PC-9 (cell line): ENCODE measurements at regions not wholly inside any gene's neighbourhood (a gene's known extent, or its start where the extent isn't known, plus 50 kb on each side); places are given as distances from the start of the nearest gene placed in this dataset.

ENCODE experiments used
- BruUV-seq: library from RNA; stranded (reverse); fragments of 400-500 nt; replicated peaks from 2 replicates; lab custom pipeline; 2021; lab: Mats Ljungman, UMichigan
- CTCF ChIA-PET: fragments of 300-600 bp; sonication (Branson Sonifier 250); formaldehyde crosslinking; loops from one replicate; lab custom pipeline; 2022; ENCODE audit warnings: antibody characterized with exemption; lab: Charles Lee
- POLR2A ChIA-PET: fragments of 300-600 bp; sonication (Branson Sonifier 250); formaldehyde crosslinking; loops from one replicate; lab custom pipeline; 2022; ENCODE audit warnings: antibody characterized with exemption; ENCODE audit not compliant: unreplicated experiment; lab: Charles Lee
- DNase-seq, 2 experiments: peaks; one replicate each; pipeline versions ENCODE4 v3.0.0 to v3.0.0-alpha.2; 2015 to 2022; ENCODE audit warnings: mixed read lengths in 1 of 2
- H2AFZ ChIP-seq: fragments of 200-600 bp; sonication (generic); 2 replicates; pipeline ENCODE4 v1.8.1; 2017; ENCODE audit warnings: antibody characterized with exemption
- H3F3A ChIP-seq: fragments of 200-600 bp; sonication (generic); 2 replicates; pipeline ENCODE4 v1.8.1; 2017; ENCODE audit warnings: antibody characterized with exemption, mild to moderate bottlenecking, low read depth; ENCODE audit not compliant: insufficient read depth
- H3K27ac ChIP-seq: fragments of 200-600 bp; sonication (generic); 2 replicates; pipeline ENCODE4 v1.6.1; 2016; ENCODE audit warnings: mixed run types
- H3K27me3 ChIP-seq: fragments of 200-600 bp; sonication (generic); 2 replicates; pipeline ENCODE4 v1.6.1; 2016; ENCODE audit warnings: low read depth, mixed run types; ENCODE audit not compliant: insufficient read depth
- H3K36me3 ChIP-seq: fragments of 200-600 bp; sonication (generic); 2 replicates; pipeline ENCODE4 v1.6.1; 2016; ENCODE audit warnings: low read depth, mixed run types
- H3K4me1 ChIP-seq: fragments of 200-600 bp; sonication (generic); replicated peaks from 2 replicates; pipeline ENCODE4 v1.6.1; 2016; ENCODE audit warnings: mixed run types; ENCODE audit not compliant: insufficient read depth
- H3K4me2 ChIP-seq: fragments of 200-600 bp; sonication (generic); 2 replicates; pipeline ENCODE4 v1.6.1; 2017; ENCODE audit warnings: mixed run types
- H3K4me3 ChIP-seq: fragments of 200-600 bp; sonication (generic); 2 replicates; pipeline ENCODE4 v1.6.1; 2016; ENCODE audit warnings: mixed run types
- H3K79me2 ChIP-seq: fragments of 200-600 bp; sonication (generic); 2 replicates; pipeline ENCODE4 v1.6.1; 2017; ENCODE audit warnings: low read depth, mixed run types
- H3K9me2 ChIP-seq: fragments of 200-600 bp; sonication (generic); 2 replicates; pipeline ENCODE4 v1.8.1; 2017; ENCODE audit warnings: mild to moderate bottlenecking; ENCODE audit not compliant: insufficient read depth
- H3K9me3 ChIP-seq: fragments of 200-600 bp; sonication (generic); 2 replicates; pipeline ENCODE4 v1.8.1; 2016; ENCODE audit warnings: low read depth; ENCODE audit not compliant: insufficient read depth
- H4K20me1 ChIP-seq: fragments of 200-600 bp; sonication (generic); 2 replicates; pipeline ENCODE4 v1.8.1; 2017; ENCODE audit not compliant: insufficient read depth
- CTCF ChIP-seq: fragments of 200-600 bp; sonication (generic); conservative IDR thresholded peaks from 2 replicates; pipeline ENCODE4 v1.6.1; 2017; ENCODE audit warnings: mixed run types, antibody characterized with exemption, mild to moderate bottlenecking, moderate library complexity
- EZH2 ChIP-seq: fragments of 200-600 bp; sonication (generic); IDR thresholded peaks from 2 replicates; pipeline ENCODE4 v1.8.0; 2017; ENCODE audit warnings: antibody characterized with exemption, low read depth
- intact Hi-C: fragments of 100-400 bp; cut with micrococcal nuclease; formaldehyde crosslinking; loops from one replicate; pipeline ENCODE4 v1.10.0; 2022; ENCODE audit not compliant: unreplicated experiment

GRCh38 chr13:69495096-69495495 is 612.5 kb upstream of the ATXN8OS start:
- Histone ChIP-seq H3K27ac (no peak overlapping the region), H3K36me3 (no peaks in the 10 kb centered on the region), H4K20me1 (no peaks in the 10 kb centered on the region), H3K9me2 (no peaks in the 10 kb centered on the region), H3K4me3 (no peak overlapping the region), H3K4me2 (no peak overlapping the region), H3K27me3 (no peaks in the 10 kb centered on the region), H3K9me3 (no peaks in the 10 kb centered on the region), H3F3A (no peaks in the 10 kb centered on the region), H2AFZ (no peak overlapping the region), H3K79me2 (no peaks in the 10 kb centered on the region), H3K4me1 (no peaks in the 10 kb centered on the region)
- CTCF ChIA-PET, result no interaction called here
- intact Hi-C loops, result no loop called here
- BruUV-seq, result no TSS peak
- TF ChIP-seq CTCF, result no peak
- TF ChIP-seq EZH2, result no peak
- POLR2A ChIA-PET, result no interaction called here
- DNase-seq, result no peak

GRCh38 chr13:69487576-69487975 is 620.0 kb upstream of the ATXN8OS start:
- TF ChIP-seq CTCF, result no peak
- TF ChIP-seq EZH2, result no peak
- ChIA-PET POLR2A (no interaction called here), CTCF (no interaction called here)
- Histone ChIP-seq H3K4me3 (no peak overlapping the region), H3K79me2 (no peaks in the 10 kb centered on the region), H3K9me3 (no peaks in the 10 kb centered on the region), H3K9me2 (no peaks in the 10 kb centered on the region), H4K20me1 (no peaks in the 10 kb centered on the region), H3K4me1 (no peaks in the 10 kb centered on the region), H2AFZ (no peak overlapping the region), H3F3A (no peaks in the 10 kb centered on the region), H3K36me3 (no peaks in the 10 kb centered on the region), H3K27ac (no peak overlapping the region), H3K27me3 (no peaks in the 10 kb centered on the region), H3K4me2 (no peak overlapping the region)
- intact Hi-C loops, result no loop called here
- no peak for DNase-seq
- no TSS peak for BruUV-seq

- Histone ChIP-seq H3K79me2 (no peaks in the 10 kb centered on the region), H4K20me1 (no peaks in the 10 kb centered on the region), H3K9me3 (no peaks in the 10 kb centered on the region), H3K27me3 (no peaks in the 10 kb centered on the region), H3F3A (no peaks in the 10 kb centered on the region), H3K9me2 (no peaks in the 10 kb centered on the region), H2AFZ (no peak overlapping the region), H3K4me3 (no peak overlapping the region), H3K4me1 (no peaks in the 10 kb centered on the region), H3K27ac (no peak overlapping the region), H3K4me2 (no peak overlapping the region), H3K36me3 (no peaks in the 10 kb centered on the region)
- intact Hi-C loops, result no loop called here
- BruUV-seq, result no TSS peak
- TF ChIP-seq CTCF (no peak), EZH2 (no peak)
- POLR2A ChIA-PET, result no interaction called here
- CTCF ChIA-PET, result no interaction called here
- DNase-seq, result no peak
These were observed 621.5 kb upstream of the ATXN8OS start for GRCh38 chr13:69485991-69486592.
